ENCODE measurements at regions not wholly inside any gene's neighbourhood (a gene's known extent, or its start where the extent isn't known, plus 50 kb on each side); places are given as distances from the start of the nearest gene placed in this dataset.

- H3K4me3 ChIP-seq (replicated peaks in 1 of 2; ENCODE audit: low read depth in 2 of 2, low read length in 2 of 2), result no peak overlapping the region
- TF ChIP-seq CTCF (IDR thresholded peaks at IDR 0.05; ENCODE audit: low read depth, low read length), result no peak
- no peak for DNase-seq (ENCODE audit: low read depth in 2 of 2)
Observed at GRCh38 chrX:124665621-124666400, 319.4 kb downstream of the SH2D1A start.

- H3K4me3 ChIP-seq (replicated peaks in 1 of 2; ENCODE audit: low read depth in 2 of 2, low read length in 2 of 2), result no peak overlapping the region
- no peak for DNase-seq (ENCODE audit: low read depth in 2 of 2)
- TF ChIP-seq CTCF (IDR thresholded peaks at IDR 0.05; ENCODE audit: low read depth, low read length), result no peak
Observed at GRCh38 chrX:124679199-124679598, 332.8 kb downstream of the SH2D1A start.

- TF ChIP-seq CTCF (IDR thresholded peaks at IDR 0.05; ENCODE audit: low read depth, low read length), result no peak
- no peak for DNase-seq (ENCODE audit: low read depth in 2 of 2)
- no peak overlapping the region for H3K4me3 ChIP-seq (replicated peaks in 1 of 2; ENCODE audit: low read depth in 2 of 2, low read length in 2 of 2)
Observed at GRCh38 chrX:124680287-124680686, 333.9 kb downstream of the SH2D1A start.

- TF ChIP-seq CTCF (IDR thresholded peaks at IDR 0.05; ENCODE audit: low read depth, low read length), result no peak
- DNase-seq (ENCODE audit: low read depth in 2 of 2), result no peak
- H3K4me3 ChIP-seq (replicated peaks in 1 of 2; ENCODE audit: low read depth in 2 of 2, low read length in 2 of 2), result no peak overlapping the region
Observed at GRCh38 chrX:124690495-124690894, 344.1 kb downstream of the SH2D1A start.

DNA sequence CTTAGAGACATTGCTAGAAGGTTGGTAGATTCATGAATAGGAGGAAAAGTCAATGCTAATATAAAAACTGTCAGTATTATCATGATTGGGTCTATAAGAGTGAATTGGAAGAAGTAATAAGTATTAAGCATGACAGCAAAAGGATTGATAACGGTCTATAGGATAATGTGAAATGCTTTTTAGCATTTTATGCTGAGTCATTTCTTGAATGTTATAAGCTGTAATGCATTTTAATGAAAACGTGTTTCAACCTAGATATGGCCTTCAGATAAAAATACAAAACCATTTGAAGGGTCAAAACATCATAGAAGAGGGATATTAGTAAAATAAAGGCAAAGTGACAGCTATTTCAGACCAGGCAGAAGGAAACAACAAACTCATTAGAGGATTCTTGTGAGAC is 353.5 kb downstream of the SH2D1A start:
- no peak for DNase-seq (ENCODE audit: low read depth in 2 of 2)
- no peak for TF ChIP-seq CTCF (IDR thresholded peaks at IDR 0.05; ENCODE audit: low read depth, low read length)
- H3K4me3 ChIP-seq (replicated peaks in 1 of 2; ENCODE audit: low read depth in 2 of 2, low read length in 2 of 2), result no peak overlapping the region

- no peak for DNase-seq (ENCODE audit: low read depth in 2 of 2)
- no peak for TF ChIP-seq CTCF (IDR thresholded peaks at IDR 0.05; ENCODE audit: low read depth, low read length)
Observed at GRCh38 chrX:124717537-124717936, 371.2 kb downstream of the SH2D1A start.

DNA sequence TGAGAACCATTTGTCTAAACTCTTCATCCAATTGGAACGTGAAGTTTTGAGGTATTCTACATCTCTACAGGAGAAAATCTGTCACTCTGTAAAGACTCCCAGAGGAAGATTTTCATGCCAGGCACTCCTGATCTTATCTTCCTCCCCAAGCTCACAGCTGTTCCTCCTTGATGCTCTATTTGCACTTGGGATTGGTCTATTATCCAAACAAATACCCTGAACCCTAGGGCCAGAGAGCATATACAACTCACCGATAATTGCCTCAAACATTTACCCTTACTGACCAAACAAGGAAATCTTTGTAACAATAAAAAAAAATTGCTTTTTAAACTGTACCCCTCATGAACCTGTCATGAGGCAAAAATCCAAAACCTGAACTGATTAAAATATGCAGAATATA is 372.7 kb downstream of the SH2D1A start:
- DNase-seq (ENCODE audit: low read depth in 2 of 2), result no peak
- TF ChIP-seq CTCF (IDR thresholded peaks at IDR 0.05; ENCODE audit: low read depth, low read length), result no peak
- H3K4me3 ChIP-seq (replicated peaks in 1 of 2; ENCODE audit: low read depth in 2 of 2, low read length in 2 of 2), result no peak overlapping the region

More at GRCh38 chrX:124717537-124717936, 371.2 kb downstream of the SH2D1A start:
- H3K4me3 ChIP-seq (replicated peaks in 1 of 2; ENCODE audit: low read depth in 2 of 2, low read length in 2 of 2), result no peak overlapping the region
